ENCODE measurements at regions not wholly inside any gene's neighbourhood (a gene's known extent, or its start where the extent isn't known, plus 50 kb on each side); places are given as distances from the start of the nearest gene placed in this dataset.
"Not testable (repeated sequence)": the region's sequence is repeated elsewhere in the genome, so short reads cannot be mapped to it uniquely, and the experiment has no call there.

DNA sequence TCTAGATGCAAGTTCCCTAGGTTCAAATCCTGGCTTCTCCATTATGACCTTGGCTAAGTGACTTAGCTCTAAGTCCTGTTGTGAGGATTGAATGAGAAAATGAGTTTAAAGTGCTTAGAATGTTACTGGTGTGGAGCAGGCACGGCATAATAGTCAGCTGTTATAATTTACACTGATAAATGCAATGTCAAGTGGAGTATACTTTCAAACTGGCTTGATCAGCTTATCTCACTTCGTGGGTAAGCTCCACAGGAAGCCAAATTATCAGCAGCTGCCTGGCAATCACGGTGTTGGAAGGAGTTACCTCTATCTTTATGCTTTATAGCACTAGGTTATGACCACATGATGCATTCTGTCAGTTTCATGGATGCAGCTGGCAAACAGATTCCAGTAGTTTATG, 272.8 kb downstream of the OLFM4 start:
- ChIA-PET CTCF (interaction anchor here (0.6 kb wide), 1 partner anchor 481 kb away, joined by 3 read pairs; no protein-coding TSS in a partner anchor), POLR2A (no interaction called here)
- no peaks in the 10 kb centered on the region for H3K4me1 Mint-ChIP-seq (ENCODE audit: insufficient read depth, unreplicated experiment)
- BruUV-seq (replicated peaks) = no TSS peak
- no peak overlapping the region for H3K27ac Mint-ChIP-seq (ENCODE audit: low read depth, unreplicated experiment)
- no peaks in the 10 kb centered on the region for H3K9me3 Mint-ChIP-seq (ENCODE audit: unreplicated experiment)
- intact Hi-C loops (cut with micrococcal nuclease) = no loop called here
- no peaks in the 10 kb centered on the region for H3K27me3 Mint-ChIP-seq (ENCODE audit: insufficient read depth, unreplicated experiment)
- no peaks in the 10 kb centered on the region for H3K36me3 Mint-ChIP-seq (ENCODE audit: insufficient read depth, unreplicated experiment)
- TF ChIP-seq, protein P1, sequence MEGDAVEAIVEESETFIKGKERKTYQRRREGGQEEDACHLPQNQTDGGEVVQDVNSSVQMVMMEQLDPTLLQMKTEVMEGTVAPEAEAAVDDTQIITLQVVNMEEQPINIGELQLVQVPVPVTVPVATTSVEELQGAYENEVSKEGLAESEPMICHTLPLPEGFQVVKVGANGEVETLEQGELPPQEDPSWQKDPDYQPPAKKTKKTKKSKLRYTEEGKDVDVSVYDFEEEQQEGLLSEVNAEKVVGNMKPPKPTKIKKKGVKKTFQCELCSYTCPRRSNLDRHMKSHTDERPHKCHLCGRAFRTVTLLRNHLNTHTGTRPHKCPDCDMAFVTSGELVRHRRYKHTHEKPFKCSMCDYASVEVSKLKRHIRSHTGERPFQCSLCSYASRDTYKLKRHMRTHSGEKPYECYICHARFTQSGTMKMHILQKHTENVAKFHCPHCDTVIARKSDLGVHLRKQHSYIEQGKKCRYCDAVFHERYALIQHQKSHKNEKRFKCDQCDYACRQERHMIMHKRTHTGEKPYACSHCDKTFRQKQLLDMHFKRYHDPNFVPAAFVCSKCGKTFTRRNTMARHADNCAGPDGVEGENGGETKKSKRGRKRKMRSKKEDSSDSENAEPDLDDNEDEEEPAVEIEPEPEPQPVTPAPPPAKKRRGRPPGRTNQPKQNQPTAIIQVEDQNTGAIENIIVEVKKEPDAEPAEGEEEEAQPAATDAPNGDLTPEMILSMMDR (IDR thresholded peaks at IDR 0.05; ENCODE audit: unreplicated experiment) = no peak
- no peak overlapping the region for H3K4me3 Mint-ChIP-seq (ENCODE audit: unreplicated experiment)
- DNase-seq (ENCODE audit: unreplicated experiment) = no peak

DNA sequence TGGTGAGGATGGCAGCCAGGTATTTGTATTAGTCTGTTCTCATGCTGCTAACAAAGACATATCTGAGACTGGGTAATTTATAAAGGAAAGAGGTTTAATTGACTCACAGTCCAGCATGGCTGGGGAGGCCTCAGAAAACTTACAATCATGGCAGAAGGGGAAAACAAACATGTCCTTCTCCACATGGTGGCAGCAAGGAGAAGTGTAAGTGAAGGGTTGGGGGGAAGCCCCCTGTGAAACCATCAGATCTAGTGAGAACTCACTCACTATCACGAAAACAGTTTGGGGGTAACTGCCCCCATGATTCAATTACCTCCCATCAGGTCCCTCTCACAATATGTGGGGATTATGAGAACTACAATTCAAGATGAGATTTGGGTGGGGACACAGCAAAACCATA, 276.8 kb downstream of the OLFM4 start:
- intact Hi-C loops (cut with micrococcal nuclease); H3K4me1 Mint-ChIP-seq (ENCODE audit: insufficient read depth, unreplicated experiment); POLR2A ChIA-PET; H3K27me3 Mint-ChIP-seq (ENCODE audit: insufficient read depth, unreplicated experiment); H3K36me3 Mint-ChIP-seq (ENCODE audit: insufficient read depth, unreplicated experiment); DNase-seq (ENCODE audit: unreplicated experiment); H3K27ac Mint-ChIP-seq (ENCODE audit: low read depth, unreplicated experiment); BruUV-seq (replicated peaks); CTCF ChIA-PET; H3K9me3 Mint-ChIP-seq (ENCODE audit: unreplicated experiment); H3K4me3 Mint-ChIP-seq (ENCODE audit: unreplicated experiment): not testable (repeated sequence)

DNA sequence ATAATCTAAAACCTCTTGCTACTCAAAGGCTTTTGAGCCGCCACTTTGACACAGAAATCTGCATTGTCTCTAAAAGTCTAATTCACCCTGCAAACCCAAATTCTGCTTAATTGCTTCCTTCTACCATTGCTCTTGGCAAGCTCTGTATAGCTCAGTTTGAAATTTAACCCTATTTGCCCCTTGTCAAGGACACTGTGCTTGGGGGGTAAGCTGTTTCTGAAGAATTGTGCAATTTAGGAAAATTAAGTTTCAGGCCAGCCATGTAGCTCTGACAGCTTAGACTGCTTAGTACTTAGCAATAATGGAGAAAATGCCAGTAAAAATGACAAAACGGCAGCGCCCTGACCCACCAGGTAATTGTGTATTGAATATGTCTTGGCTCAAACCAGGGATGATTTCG, 282.2 kb downstream of the OLFM4 start:
- no TSS peak for BruUV-seq (replicated peaks)
- no peaks in the 10 kb centered on the region for H3K9me3 Mint-ChIP-seq (ENCODE audit: unreplicated experiment)
- ChIA-PET POLR2A (no interaction called here), CTCF (interaction anchor here (1.4 to 1.6 kb wide), 2 partner anchors 27 to 471 kb away, joined by 3 to 4 read pairs; no protein-coding TSS in a partner anchor)
- H3K4me1 Mint-ChIP-seq (ENCODE audit: insufficient read depth, unreplicated experiment) = peaks cover 4% of the 10 kb centered on the region
- TF ChIP-seq, protein P1 (IDR thresholded peaks at IDR 0.05; ENCODE audit: unreplicated experiment) = no peak
- H3K27ac Mint-ChIP-seq (ENCODE audit: low read depth, unreplicated experiment) = no peak overlapping the region
- H3K36me3 Mint-ChIP-seq (ENCODE audit: insufficient read depth, unreplicated experiment) = no peaks in the 10 kb centered on the region
- no peaks in the 10 kb centered on the region for H3K27me3 Mint-ChIP-seq (ENCODE audit: insufficient read depth, unreplicated experiment)
- DNase-seq (ENCODE audit: unreplicated experiment) = no peak
- intact Hi-C loops (cut with micrococcal nuclease) = no loop called here
- H3K4me3 Mint-ChIP-seq (ENCODE audit: unreplicated experiment) = no peak overlapping the region

DNA sequence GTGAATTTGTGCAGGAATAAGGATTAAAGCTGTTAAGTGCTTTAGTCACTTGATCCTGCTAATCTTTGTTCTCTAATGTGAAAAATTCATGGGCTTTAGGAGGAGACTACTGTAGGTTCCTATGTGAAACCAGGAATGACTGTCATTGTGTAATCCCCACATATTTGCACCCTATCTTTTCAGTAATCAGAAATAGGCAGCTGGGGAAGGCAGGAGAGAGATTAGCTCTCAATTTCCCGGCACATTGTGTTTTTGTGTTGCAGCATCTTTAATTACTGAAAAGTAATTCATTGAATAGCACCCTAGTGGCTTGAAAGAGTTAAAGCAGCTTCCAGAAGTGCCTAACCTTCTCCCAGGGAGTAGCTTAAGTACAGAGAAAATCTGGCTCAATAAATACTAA, 282.9 kb downstream of the OLFM4 start:
- H3K9me3 Mint-ChIP-seq (ENCODE audit: unreplicated experiment) = no peaks in the 10 kb centered on the region
- H3K36me3 Mint-ChIP-seq (ENCODE audit: insufficient read depth, unreplicated experiment) = no peaks in the 10 kb centered on the region
- POLR2A ChIA-PET = no interaction called here
- H3K27ac Mint-ChIP-seq (ENCODE audit: low read depth, unreplicated experiment) = no peak overlapping the region
- H3K4me3 Mint-ChIP-seq (ENCODE audit: unreplicated experiment) = no peak overlapping the region
- intact Hi-C loops (cut with micrococcal nuclease) = no loop called here
- no TSS peak for BruUV-seq (replicated peaks)
- peaks cover 3% of the 10 kb centered on the region for H3K4me1 Mint-ChIP-seq (ENCODE audit: insufficient read depth, unreplicated experiment)
- no peak for DNase-seq (ENCODE audit: unreplicated experiment)
- H3K27me3 Mint-ChIP-seq (ENCODE audit: insufficient read depth, unreplicated experiment) = no peaks in the 10 kb centered on the region
- TF ChIP-seq, protein P1 (IDR thresholded peaks at IDR 0.05; ENCODE audit: unreplicated experiment) = no peak
- CTCF ChIA-PET = interaction anchor here (1.6 kb wide), 1 partner anchor 27 kb away, joined by 4 read pairs; no protein-coding TSS in a partner anchor

DNA sequence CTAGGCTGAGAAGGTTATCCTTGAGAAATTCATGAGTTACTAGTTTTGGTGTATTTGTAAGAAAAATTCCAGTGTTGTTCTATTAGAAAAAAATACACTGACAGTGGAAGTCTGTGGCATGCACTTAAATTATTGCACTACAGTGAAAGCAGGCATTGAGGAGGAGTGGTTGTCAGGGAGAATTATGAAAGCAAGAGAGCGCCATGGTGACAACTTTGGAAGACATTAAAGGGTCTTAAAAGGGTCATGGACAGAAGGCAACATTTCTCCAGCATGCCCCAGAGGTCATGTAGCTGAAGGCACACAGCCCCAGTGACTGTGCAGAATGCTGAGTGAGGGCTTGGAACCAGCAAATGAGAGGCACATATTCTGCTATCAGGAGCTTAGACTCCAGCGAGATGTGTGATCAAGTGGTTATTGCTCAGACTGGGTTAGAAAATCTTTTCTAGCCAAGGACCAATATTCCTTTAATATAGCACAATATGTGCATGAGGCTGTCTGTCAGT, 292.7 kb downstream of the OLFM4 start:
- Mint-ChIP-seq H3K27me3 (ENCODE audit: insufficient read depth, unreplicated experiment) (no peaks in the 10 kb centered on the region), H3K4me1 (ENCODE audit: insufficient read depth, unreplicated experiment) (no peaks in the 10 kb centered on the region)
- POLR2A ChIA-PET = no interaction called here

More for the DNA sequence above, 292.7 kb downstream of the OLFM4 start:
- H3K27ac Mint-ChIP-seq (ENCODE audit: low read depth, unreplicated experiment) = no peak overlapping the region
- TF ChIP-seq, protein P1 (IDR thresholded peaks at IDR 0.05; ENCODE audit: unreplicated experiment) = no peak
- CTCF ChIA-PET = no interaction called here
- H3K4me3 Mint-ChIP-seq (ENCODE audit: unreplicated experiment) = no peak overlapping the region
- H3K36me3 Mint-ChIP-seq (ENCODE audit: insufficient read depth, unreplicated experiment) = no peaks in the 10 kb centered on the region
- BruUV-seq (replicated peaks) = no TSS peak
- intact Hi-C loops (cut with micrococcal nuclease) = no loop called here
- peaks cover 7% of the 10 kb centered on the region for H3K9me3 Mint-ChIP-seq (ENCODE audit: unreplicated experiment)
- no peak for DNase-seq (ENCODE audit: unreplicated experiment)

Data from MCF 10A (cell line).